ENCODE measurements at regions not wholly inside any gene's neighbourhood (a gene's known extent, or its start where the extent isn't known, plus 50 kb on each side); places are given as distances from the start of the nearest gene placed in this dataset.
"Not testable (repeated sequence)": the region's sequence is repeated elsewhere in the genome, so short reads cannot be mapped to it uniquely, and the experiment has no call there.

DNA sequence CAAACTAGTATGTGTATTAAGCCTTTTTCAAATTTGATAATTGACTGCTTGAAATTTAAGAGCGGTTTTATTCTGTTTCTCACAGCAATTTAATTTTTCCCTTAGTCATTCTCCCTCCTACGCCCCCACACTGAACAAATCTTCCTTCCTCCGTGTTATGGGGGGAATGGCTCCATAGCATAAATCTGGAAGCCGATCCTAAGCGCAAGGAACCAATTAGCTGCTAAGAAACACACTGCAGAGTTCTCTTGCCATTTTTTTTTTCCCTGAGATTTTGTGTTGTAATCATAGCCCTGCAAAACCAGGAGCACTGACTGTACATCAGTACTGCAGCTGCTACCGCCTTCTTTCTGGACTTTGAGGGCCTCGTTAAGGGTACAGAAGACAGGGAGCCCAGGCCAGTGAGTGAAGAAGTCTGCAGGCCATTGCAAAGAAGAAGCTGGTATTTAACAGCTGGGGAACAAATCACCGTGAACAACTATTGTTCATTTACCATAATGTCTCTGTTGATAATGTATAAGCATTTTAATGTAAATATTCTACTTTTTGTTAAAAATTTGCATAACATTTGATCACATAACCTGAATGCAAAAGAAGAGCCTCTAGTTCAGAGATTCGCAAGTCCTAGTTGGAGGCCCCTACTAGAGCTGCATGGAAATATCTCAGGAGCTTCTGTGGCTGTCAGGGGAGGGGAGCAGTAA is 264.0 kb downstream of the LRATD1 start:
- no peak overlapping the region for H3K27ac ChIP-seq
- no peak for TF ChIP-seq ZFX (IDR thresholded peaks at IDR 0.05)
- TF ChIP-seq, protein P1, sequence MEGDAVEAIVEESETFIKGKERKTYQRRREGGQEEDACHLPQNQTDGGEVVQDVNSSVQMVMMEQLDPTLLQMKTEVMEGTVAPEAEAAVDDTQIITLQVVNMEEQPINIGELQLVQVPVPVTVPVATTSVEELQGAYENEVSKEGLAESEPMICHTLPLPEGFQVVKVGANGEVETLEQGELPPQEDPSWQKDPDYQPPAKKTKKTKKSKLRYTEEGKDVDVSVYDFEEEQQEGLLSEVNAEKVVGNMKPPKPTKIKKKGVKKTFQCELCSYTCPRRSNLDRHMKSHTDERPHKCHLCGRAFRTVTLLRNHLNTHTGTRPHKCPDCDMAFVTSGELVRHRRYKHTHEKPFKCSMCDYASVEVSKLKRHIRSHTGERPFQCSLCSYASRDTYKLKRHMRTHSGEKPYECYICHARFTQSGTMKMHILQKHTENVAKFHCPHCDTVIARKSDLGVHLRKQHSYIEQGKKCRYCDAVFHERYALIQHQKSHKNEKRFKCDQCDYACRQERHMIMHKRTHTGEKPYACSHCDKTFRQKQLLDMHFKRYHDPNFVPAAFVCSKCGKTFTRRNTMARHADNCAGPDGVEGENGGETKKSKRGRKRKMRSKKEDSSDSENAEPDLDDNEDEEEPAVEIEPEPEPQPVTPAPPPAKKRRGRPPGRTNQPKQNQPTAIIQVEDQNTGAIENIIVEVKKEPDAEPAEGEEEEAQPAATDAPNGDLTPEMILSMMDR (conservative IDR thresholded peaks at IDR 0.05) = no peak

DNA sequence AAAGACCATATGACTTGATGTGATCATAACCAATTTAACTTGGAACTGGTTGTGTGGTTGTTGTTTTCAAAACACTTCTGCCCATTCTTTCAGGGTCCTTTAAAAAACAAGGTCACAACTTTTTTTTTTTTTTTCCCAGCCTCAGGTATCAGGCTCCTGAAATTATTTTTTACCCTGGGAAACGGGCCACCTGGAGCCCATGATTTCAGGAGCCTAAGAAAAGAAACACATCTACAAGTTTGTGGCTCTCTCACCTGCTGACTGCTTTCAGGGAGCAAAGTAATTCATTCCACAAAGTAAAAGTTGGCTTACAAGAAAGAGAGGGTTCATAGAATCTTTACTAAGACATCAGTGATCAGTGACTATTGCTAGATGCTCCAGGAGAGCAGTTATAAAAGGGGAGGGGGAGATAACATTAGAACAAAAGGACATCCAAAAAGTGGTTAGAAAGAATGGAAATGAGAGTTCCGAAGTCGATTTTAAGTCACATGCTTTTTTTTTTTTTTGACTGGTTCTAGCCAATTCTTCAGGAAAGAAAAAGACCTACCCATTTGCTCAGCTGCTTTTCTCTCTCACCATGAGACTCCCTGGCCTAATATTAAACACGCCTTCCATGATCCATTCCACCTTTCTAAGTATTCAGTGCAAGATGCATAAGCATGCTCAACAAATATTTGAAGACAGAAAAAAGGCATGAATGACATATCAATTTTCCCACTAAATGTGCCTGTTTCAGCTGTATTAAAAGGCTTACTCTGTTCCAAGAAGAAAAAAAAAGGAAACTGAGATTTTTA is 267.3 kb downstream of the LRATD1 start:
- H3K27ac ChIP-seq = no peak overlapping the region
- TF ChIP-seq, protein P1 (conservative IDR thresholded peaks at IDR 0.05) = no peak
- TF ChIP-seq ZFX (IDR thresholded peaks at IDR 0.05) = no peak

DNA sequence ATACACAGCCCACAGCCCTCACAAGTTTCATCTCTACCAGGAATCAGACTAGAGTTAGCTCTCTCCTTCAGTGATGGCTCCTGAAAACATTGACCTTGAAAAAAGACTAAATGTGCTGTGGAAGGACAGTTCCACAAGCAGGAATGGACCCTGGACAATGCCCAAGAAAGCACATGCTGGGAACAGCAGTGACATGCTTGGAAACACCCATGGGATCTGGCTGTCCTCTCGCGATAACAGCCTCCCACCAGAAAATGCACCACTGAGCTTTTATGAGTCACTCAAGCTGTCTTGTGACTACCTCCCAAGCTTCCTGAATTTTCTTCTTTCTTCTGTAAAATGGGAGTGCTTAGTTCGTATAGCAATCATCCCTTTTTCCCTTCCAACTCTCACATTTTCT is 269.2 kb downstream of the LRATD1 start:
- TF ChIP-seq ZFX (IDR thresholded peaks at IDR 0.05) = no peak
- no peak overlapping the region for H3K27ac ChIP-seq

DNA sequence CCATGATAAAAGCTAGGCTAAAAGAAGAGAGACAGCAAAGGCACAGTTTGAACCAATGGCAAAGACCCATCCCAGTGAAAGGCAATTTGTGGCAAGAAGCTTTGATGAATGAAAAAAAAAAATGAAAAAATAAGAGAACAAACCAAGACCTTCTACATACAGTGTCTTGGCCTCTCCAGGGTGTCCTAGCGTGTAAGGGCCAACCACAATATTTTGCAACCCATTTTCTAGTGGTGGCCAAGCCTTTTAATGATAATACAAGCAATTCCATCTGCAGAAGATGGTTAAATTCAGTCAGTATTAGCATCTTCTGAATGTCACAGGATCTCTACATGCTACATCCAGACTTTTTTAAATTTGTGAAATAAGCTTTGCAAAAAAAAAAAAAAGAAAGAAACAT is 270.4 kb downstream of the LRATD1 start:
- H3K27ac ChIP-seq = no peak overlapping the region
- TF ChIP-seq ZFX (IDR thresholded peaks at IDR 0.05) = no peak
- TF ChIP-seq, protein P1 (conservative IDR thresholded peaks at IDR 0.05) = no peak

DNA sequence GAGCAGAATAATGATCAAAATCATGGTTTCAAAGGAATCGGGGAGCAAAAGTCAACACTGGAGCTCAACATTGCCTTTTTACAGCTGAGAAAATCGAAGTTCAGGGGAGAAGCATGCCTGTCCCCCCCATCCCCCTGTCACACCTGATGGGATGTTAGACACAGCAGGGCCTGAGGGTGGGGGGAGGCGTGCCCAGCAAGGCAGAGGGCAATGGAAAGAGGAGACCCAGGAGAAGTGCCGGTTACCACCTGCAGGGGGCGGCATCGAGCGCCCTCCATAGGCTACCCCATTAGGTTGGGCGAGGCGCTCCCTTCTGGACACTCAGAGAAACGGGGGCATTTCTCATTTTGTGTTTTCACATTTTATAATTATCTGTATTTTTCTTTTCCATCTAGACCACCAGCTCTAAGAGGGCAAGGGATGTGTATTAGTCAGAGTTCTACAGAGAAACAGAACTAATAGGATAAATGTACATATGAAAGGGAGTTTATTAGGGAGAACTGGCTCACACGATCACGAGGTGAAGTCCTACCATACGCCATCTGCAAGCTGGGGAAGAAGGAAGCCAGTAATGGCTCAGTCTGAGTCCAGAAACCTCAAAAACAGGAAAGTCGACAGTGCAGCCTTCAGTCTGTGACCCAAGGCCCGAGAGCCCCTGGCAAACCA is 271.3 kb downstream of the LRATD1 start:
- no peak overlapping the region for H3K27ac ChIP-seq
- TF ChIP-seq, protein P1 (conservative IDR thresholded peaks at IDR 0.05) = peak; percentile 96
- no peak for TF ChIP-seq ZFX (IDR thresholded peaks at IDR 0.05)

DNA sequence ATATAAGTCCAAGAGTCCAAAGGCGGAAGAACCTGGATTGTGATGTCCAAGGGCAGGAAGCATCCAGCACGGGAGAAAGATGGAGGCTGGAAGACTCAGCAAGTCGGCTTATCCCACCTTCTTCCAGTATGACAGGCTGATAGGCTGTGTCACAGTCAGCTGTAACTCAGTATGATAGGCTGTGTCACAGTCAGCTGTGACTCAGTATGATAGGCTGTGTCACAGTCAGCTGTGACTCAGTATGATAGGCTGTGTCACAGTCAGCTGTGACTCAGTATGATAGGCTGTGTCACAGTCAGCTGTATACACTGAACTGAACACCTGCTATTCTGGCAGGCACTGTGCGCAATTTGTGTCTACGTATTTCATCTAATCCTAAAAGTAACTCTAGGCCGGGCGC is 271.9 kb downstream of the LRATD1 start:
- H3K27ac ChIP-seq = not testable (repeated sequence)

DNA sequence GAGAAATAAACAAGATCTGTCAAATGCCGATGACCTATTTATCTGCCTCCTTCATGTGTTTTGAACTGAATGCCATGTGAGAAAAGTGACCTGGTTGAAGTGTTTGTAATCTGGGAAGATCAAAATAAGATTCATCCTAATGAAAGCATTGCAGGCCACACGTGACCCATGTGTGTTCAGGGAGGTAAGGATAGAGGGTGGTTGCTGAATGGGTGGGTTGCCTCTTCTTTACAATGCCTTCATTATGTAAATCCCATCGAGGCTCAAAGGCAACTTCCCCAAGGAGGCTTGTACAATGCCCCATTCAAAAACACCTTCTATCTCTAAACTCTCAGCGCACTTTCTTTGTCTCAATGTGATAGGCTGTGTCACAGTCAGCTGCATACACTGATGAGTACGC is 273.1 kb downstream of the LRATD1 start:
- H3K27ac ChIP-seq = no peak overlapping the region
- TF ChIP-seq, protein P1 (conservative IDR thresholded peaks at IDR 0.05) = no peak
- no peak for TF ChIP-seq ZFX (IDR thresholded peaks at IDR 0.05)

DNA sequence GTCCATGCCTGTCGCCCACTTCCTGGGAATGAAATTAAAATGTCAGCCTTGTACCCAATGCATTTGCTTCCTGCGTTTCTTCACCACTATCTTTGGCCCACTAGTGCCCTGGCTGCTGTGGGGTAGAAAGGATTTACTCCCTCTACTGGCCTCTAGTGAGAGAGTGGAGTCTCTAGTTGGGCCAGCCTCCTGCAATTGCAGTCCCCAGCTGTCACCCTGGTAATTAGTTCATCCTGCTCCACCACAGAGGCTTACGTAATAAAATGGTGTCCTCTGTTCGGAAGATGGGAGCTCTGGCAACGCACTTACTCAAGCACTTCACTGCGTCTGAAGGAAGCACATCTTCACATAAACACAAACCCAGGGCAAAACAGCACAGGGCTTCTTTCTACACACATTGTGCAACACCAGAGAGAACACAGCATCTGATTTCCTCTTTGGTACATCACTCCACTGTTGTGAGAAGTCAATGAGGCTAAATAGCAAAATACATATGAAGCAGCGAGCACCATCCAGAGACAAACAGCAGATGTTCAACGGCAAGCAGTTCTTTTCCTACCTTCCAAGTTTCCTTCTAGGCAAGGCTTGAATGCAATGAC is 274.6 kb downstream of the LRATD1 start:
- TF ChIP-seq ZFX (IDR thresholded peaks at IDR 0.05) = no peak
- TF ChIP-seq, protein P1 (conservative IDR thresholded peaks at IDR 0.05) = peak; percentile 53
- H3K27ac ChIP-seq = no peak overlapping the region

Data from C4-2B (cell line).